ENCODE measurements at regions not wholly inside any gene's neighbourhood (a gene's known extent, or its start where the extent isn't known, plus 50 kb on each side); places are given as distances from the start of the nearest gene placed in this dataset.

- intact Hi-C loops (cut with DNase I; ENCODE audit: low total_unique reads): no loop called here
- TF ChIP-seq CTCF (IDR thresholded peaks at IDR 0.05): no peak
- TF ChIP-seq POLR2A (IDR thresholded peaks at IDR 0.05): no peak
- H3K27me3 ChIP-seq: no peaks in the 10 kb centered on the region
- no peaks in the 10 kb centered on the region for H3K9me3 ChIP-seq
- WGBS, 2 donors: 94 to 98% methylated on average over 3 of the region's 3 CpGs
- no peak for DNase-seq
- H3K4me1 ChIP-seq: no peaks in the 10 kb centered on the region
- H3K4me3 ChIP-seq: no peak overlapping the region
- H3K36me3 ChIP-seq (ENCODE audit: low read depth, missing control alignments): no peaks in the 10 kb centered on the region
- no peak overlapping the region for H3K27ac ChIP-seq
Measured at GRCh38 chr9:110083866-110084265, 124.1 kb downstream of the C9orf152 start.

- Histone ChIP-seq H3K27ac (no peak overlapping the region), H3K4me1 (no peaks in the 10 kb centered on the region), H3K4me3 (no peak overlapping the region), H3K27me3 (no peaks in the 10 kb centered on the region), H3K9me3 (no peaks in the 10 kb centered on the region), H3K36me3 (ENCODE audit: low read depth, missing control alignments) (no peaks in the 10 kb centered on the region)
- 100% methylated on average over 1 of the region's 1 CpG for WGBS, 2 donors
- no peak for DNase-seq
- TF ChIP-seq POLR2A (IDR thresholded peaks at IDR 0.05) (no peak), CTCF (IDR thresholded peaks at IDR 0.05) (no peak)
- intact Hi-C loops (cut with DNase I; ENCODE audit: low total_unique reads): no loop called here
Measured at GRCh38 chr9:110086537-110086936, 121.4 kb downstream of the C9orf152 start.

GRCh38 chr9:110087605-110088004 lies 120.4 kb downstream of the C9orf152 start:
- DNase-seq: no peak
- H3K9me3 ChIP-seq: no peaks in the 10 kb centered on the region
- WGBS, 2 donors: 79 to 82% methylated on average over 2 of the region's 2 CpGs
- H3K4me3 ChIP-seq: no peak overlapping the region
- no peaks in the 10 kb centered on the region for H3K4me1 ChIP-seq
- intact Hi-C loops (cut with DNase I; ENCODE audit: low total_unique reads): no loop called here
- H3K27me3 ChIP-seq: no peaks in the 10 kb centered on the region
- no peaks in the 10 kb centered on the region for H3K36me3 ChIP-seq (ENCODE audit: low read depth, missing control alignments)
- no peak for TF ChIP-seq CTCF (IDR thresholded peaks at IDR 0.05)
- no peak for TF ChIP-seq POLR2A (IDR thresholded peaks at IDR 0.05)
- H3K27ac ChIP-seq: no peak overlapping the region

- Histone ChIP-seq H3K36me3 (ENCODE audit: low read depth, missing control alignments) (no peaks in the 10 kb centered on the region), H3K27me3 (no peaks in the 10 kb centered on the region), H3K9me3 (no peaks in the 10 kb centered on the region), H3K4me3 (no peak overlapping the region), H3K4me1 (no peaks in the 10 kb centered on the region), H3K27ac (no peak overlapping the region)
- DNase-seq: no peak
- TF ChIP-seq POLR2A (IDR thresholded peaks at IDR 0.05) (no peak), CTCF (IDR thresholded peaks at IDR 0.05) (no peak)
- intact Hi-C loops (cut with DNase I; ENCODE audit: low total_unique reads): no loop called here
Measured at GRCh38 chr9:110088099-110088498, 119.9 kb downstream of the C9orf152 start.

GRCh38 chr9:110089681-110090370 lies 118.1 kb downstream of the C9orf152 start:
- Histone ChIP-seq H3K36me3 (ENCODE audit: low read depth, missing control alignments) (no peaks in the 10 kb centered on the region), H3K4me3 (no peak overlapping the region), H3K27me3 (no peaks in the 10 kb centered on the region), H3K4me1 (no peaks in the 10 kb centered on the region), H3K9me3 (no peaks in the 10 kb centered on the region), H3K27ac (no peak overlapping the region)
- TF ChIP-seq POLR2A (IDR thresholded peaks at IDR 0.05) (no peak), CTCF (IDR thresholded peaks at IDR 0.05) (no peak)
- intact Hi-C loops (cut with DNase I; ENCODE audit: low total_unique reads): no loop called here
- 59 to 65% methylated on average over 12 of the region's 12 CpGs for WGBS, 2 donors
- no peak for DNase-seq

Data from testis (tissue), 2 donors.